CD4-positive, alpha-beta T cell (primary cell): ENCODE measurements at regions not wholly inside any gene's neighbourhood (a gene's known extent, or its start where the extent isn't known, plus 50 kb on each side); places are given as distances from the start of the nearest gene placed in this dataset.

Experiments used
- ATAC-seq: fragments of 200-7000 bp; cut with Tn5 transposase; one replicate; pipeline ENCODE4 v1.10.0; 2022; ENCODE audit warnings: mild to moderate bottlenecking; ENCODE audit not compliant: poor library complexity
- CTCF ChIA-PET: fragments of 350-600 bp; sonication (Branson Sonifier 250); formaldehyde crosslinking; loops from one replicate; lab custom pipeline; 2021; ENCODE audit warnings: antibody characterized with exemption, inconsistent platforms; lab: Charles Lee
- POLR2A ChIA-PET: fragments of 350-600 bp; sonication (Branson Sonifier 250); formaldehyde crosslinking; loops from one replicate; lab custom pipeline; 2021; ENCODE audit warnings: antibody characterized with exemption, inconsistent platforms; lab: Charles Lee
- DNase-seq, 14 experiments: peaks; one replicate each; pipeline ENCODE4 v3.0.0-alpha.2; 2013 to 2020; ENCODE audit warnings: mixed read lengths in 2 of 14
- H3K27ac ChIP-seq, 2 donors: one replicate each; pipeline versions ENCODE4 v1.5.1 to v1.7.0; 2013; ENCODE audit warnings: low read length in 2 of 2, low read depth in 1 of 2, mild to moderate bottlenecking in 1 of 2
- H3K27me3 ChIP-seq, 2 experiments: 1 replicate in 1 of 2; 2 replicates in 1 of 2; pipeline versions ENCODE4 v1.6.1 to v1.7.0; 2013; ENCODE audit warnings: low read length in 2 of 2, control low read depth in 1 of 2, mild to moderate bottlenecking in 1 of 2, moderate library complexity in 1 of 2; ENCODE audit not compliant: insufficient read depth in 2 of 2, control insufficient read depth in 1 of 2
- H3K36me3 ChIP-seq: one replicate; pipeline ENCODE4 v1.6.1; 2013; ENCODE audit warnings: low read length, control low read depth; ENCODE audit not compliant: insufficient read depth
- H3K4me1 ChIP-seq: one replicate; pipeline ENCODE4 v1.6.1; 2013; ENCODE audit warnings: low read length, control low read depth; ENCODE audit not compliant: insufficient read depth
- H3K4me3 ChIP-seq: one replicate; pipeline ENCODE4 v1.5.1; 2013; ENCODE audit warnings: mild to moderate bottlenecking, low read length, moderate library complexity
- H3K9me3 ChIP-seq, 2 experiments: 1 replicate in 1 of 2; 2 replicates in 1 of 2; pipeline versions ENCODE4 v1.6.1 to v1.7.0; 2013; ENCODE audit warnings: low read length in 2 of 2, mild to moderate bottlenecking in 2 of 2, control low read depth in 1 of 2, moderate library complexity in 1 of 2; ENCODE audit not compliant: control insufficient read depth in 1 of 2, insufficient read depth in 1 of 2
- H3K27ac Mint-ChIP-seq: one replicate; pipeline ENCODE4 v1.8.0; 2020; ENCODE audit warnings: mixed read lengths
- H3K27me3 Mint-ChIP-seq: one replicate; pipeline ENCODE4 v1.8.0; 2021; ENCODE audit warnings: mixed read lengths
- H3K36me3 Mint-ChIP-seq: one replicate; pipeline ENCODE4 v1.8.0; 2021; ENCODE audit warnings: low read depth, mixed read lengths
- H3K4me1 Mint-ChIP-seq: one replicate; pipeline ENCODE4 v1.8.0; 2021; ENCODE audit warnings: low read depth, mixed read lengths
- H3K4me3 Mint-ChIP-seq: one replicate; pipeline ENCODE4 v1.8.0; 2020; ENCODE audit warnings: mild to moderate bottlenecking, mixed read lengths
- H3K9me3 Mint-ChIP-seq: one replicate; pipeline ENCODE4 v1.8.0; 2020; ENCODE audit warnings: mixed read lengths
- CTCF ChIP-seq: fragments of 200-600 bp; IDR thresholded peaks from one replicate; pipeline ENCODE4 v1.8.0; 2022; ENCODE audit warnings: antibody characterized with exemption, mild to moderate bottlenecking
- intact Hi-C, 2 experiments: fragments of 100-400 bp; cut with DNase I in 1 of 2; cut with micrococcal nuclease in 1 of 2; formaldehyde crosslinking; loops; one replicate each; pipeline versions ENCODE4 v1.15.1 to v1.9.0; 2023 to 2025; cut with DNase I, micrococcal nuclease

GRCh38 chr3:64342940-64343688 is 117.8 kb upstream of the PRICKLE2 start:
- H3K4me1 ChIP-seq, result no peaks in the 10 kb centered on the region
- DNase-seq (no peak), ATAC-seq (no peak)
- H3K4me1 Mint-ChIP-seq, result no peaks in the 10 kb centered on the region
- no peak overlapping the region for H3K4me3 ChIP-seq
- no peak for TF ChIP-seq CTCF
- CTCF ChIA-PET, result no interaction called here
- intact Hi-C loops, result no loop called here
- no peaks in the 10 kb centered on the region for H3K9me3 ChIP-seq
- no peaks in the 10 kb centered on the region for H3K36me3 Mint-ChIP-seq
- H3K27ac ChIP-seq, result no peak overlapping the region
- H3K27me3 ChIP-seq, result no peaks in the 10 kb centered on the region
- H3K27me3 Mint-ChIP-seq, result peaks cover 16% of the 10 kb centered on the region
- H3K27ac Mint-ChIP-seq, result no peak overlapping the region
- POLR2A ChIA-PET, result no interaction called here
- no peaks in the 10 kb centered on the region for H3K36me3 ChIP-seq
- no peaks in the 10 kb centered on the region for H3K9me3 Mint-ChIP-seq
- no peak overlapping the region for H3K4me3 Mint-ChIP-seq

DNA sequence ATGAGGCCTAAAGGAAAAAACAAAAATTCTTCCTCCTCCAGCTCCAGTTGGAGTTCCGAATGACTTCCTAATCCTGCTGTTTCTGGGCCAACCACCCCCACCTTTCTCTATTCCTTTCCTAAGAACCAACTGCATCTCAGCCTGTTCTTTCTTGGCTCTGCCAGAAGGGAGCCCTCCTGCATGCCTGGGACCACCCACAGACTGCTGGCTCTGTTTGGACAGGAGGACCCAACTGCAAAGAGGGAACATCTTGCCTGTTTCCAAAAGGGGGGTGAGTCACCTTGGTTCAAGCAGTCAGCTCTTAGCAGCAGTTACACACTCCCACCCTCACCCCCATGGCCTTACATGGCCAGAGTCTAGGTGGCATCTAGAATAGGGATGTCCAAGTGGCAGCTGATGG is 116.0 kb upstream of the PRICKLE2 start:
- intact Hi-C loops, result no loop called here
- no peak for TF ChIP-seq CTCF
- ChIA-PET CTCF (no interaction called here), POLR2A (no interaction called here)
- Mint-ChIP-seq H3K4me3 (no peak overlapping the region), H3K27me3 (peaks cover 16% of the 10 kb centered on the region), H3K27ac (no peak overlapping the region), H3K9me3 (no peaks in the 10 kb centered on the region), H3K36me3 (no peaks in the 10 kb centered on the region), H3K4me1 (no peaks in the 10 kb centered on the region)
- DNase-seq, result no peak
- Histone ChIP-seq H3K4me3 (no peak overlapping the region), H3K27me3 (no peaks in the 10 kb centered on the region), H3K36me3 (no peaks in the 10 kb centered on the region), H3K9me3 (no peaks in the 10 kb centered on the region), H3K27ac (no peak overlapping the region), H3K4me1 (no peaks in the 10 kb centered on the region)
- no peak for ATAC-seq

- peaks cover 16% of the 10 kb centered on the region for H3K27me3 Mint-ChIP-seq
- no peaks in the 10 kb centered on the region for H3K4me1 ChIP-seq
- ATAC-seq, result no peak
- H3K4me1 Mint-ChIP-seq, result no peaks in the 10 kb centered on the region
- H3K27me3 ChIP-seq, result no peaks in the 10 kb centered on the region
- no peak overlapping the region for H3K4me3 ChIP-seq
- H3K36me3 Mint-ChIP-seq, result no peaks in the 10 kb centered on the region
- H3K36me3 ChIP-seq, result no peaks in the 10 kb centered on the region
- intact Hi-C loops, result no loop called here
- no peak overlapping the region for H3K27ac ChIP-seq
- H3K9me3 Mint-ChIP-seq, result no peaks in the 10 kb centered on the region
- CTCF ChIA-PET, result no interaction called here
- H3K27ac Mint-ChIP-seq, result no peak overlapping the region
- no peak for TF ChIP-seq CTCF
- no peak for DNase-seq
- H3K4me3 Mint-ChIP-seq, result no peak overlapping the region
- POLR2A ChIA-PET, result no interaction called here
- H3K9me3 ChIP-seq, result no peaks in the 10 kb centered on the region
Measured at GRCh38 chr3:64340641-64341101, 115.4 kb upstream of the PRICKLE2 start.
